ENCODE measurements at regions not wholly inside any gene's neighbourhood (a gene's known extent, or its start where the extent isn't known, plus 50 kb on each side); places are given as distances from the start of the nearest gene placed in this dataset.
"Not testable (repeated sequence)": the region's sequence is repeated elsewhere in the genome, so short reads cannot be mapped to it uniquely, and the experiment has no call there.

GRCh38 chr3:132979606-132980005, 58.6 kb upstream of the TMEM108 start:
- Histone ChIP-seq H3K27ac (no peak overlapping the region), H3K36me3 (no peaks in the 10 kb centered on the region), H3K9me3 (no peaks in the 10 kb centered on the region), H3K27me3 (no peaks in the 10 kb centered on the region), H3K4me1 (no peaks in the 10 kb centered on the region), H3K4me3 (no peak overlapping the region)
- DNase-seq (ENCODE audit: extremely low spot score in 2 of 2) = no peak
- intact Hi-C loops (cut with DNase I) = no loop called here
- TF ChIP-seq POLR2A (IDR thresholded peaks at IDR 0.05) (no peak), POLR2AphosphoS5 (IDR thresholded peaks at IDR 0.05; ENCODE audit: insufficient read depth in 1 of 2, low read depth in 1 of 2) (no peak), CTCF (IDR thresholded peaks at IDR 0.05) (no peak)

- H3K36me3 ChIP-seq; H3K4me3 ChIP-seq; intact Hi-C loops (cut with DNase I); H3K4me1 ChIP-seq; H3K9me3 ChIP-seq; H3K27me3 ChIP-seq; H3K27ac ChIP-seq; DNase-seq (ENCODE audit: extremely low spot score in 2 of 2): not testable (repeated sequence)
These were observed 59.2 kb upstream of the TMEM108 start for GRCh38 chr3:132978946-132979345.

- Histone ChIP-seq H3K9me3 (no peaks in the 10 kb centered on the region), H3K36me3 (no peaks in the 10 kb centered on the region), H3K27ac (no peak overlapping the region), H3K4me1 (no peaks in the 10 kb centered on the region), H3K27me3 (no peaks in the 10 kb centered on the region), H3K4me3 (no peak overlapping the region)
- no peak for DNase-seq (ENCODE audit: extremely low spot score in 2 of 2)
- TF ChIP-seq POLR2AphosphoS5 (IDR thresholded peaks at IDR 0.05; ENCODE audit: insufficient read depth in 1 of 2, low read depth in 1 of 2) (no peak), POLR2A (IDR thresholded peaks at IDR 0.05) (no peak), CTCF (IDR thresholded peaks at IDR 0.05) (no peak)
- intact Hi-C loops (cut with DNase I) = no loop called here
These were observed 59.7 kb upstream of the TMEM108 start for GRCh38 chr3:132978464-132978863.

GRCh38 chr3:132974097-132974496, 64.1 kb upstream of the TMEM108 start:
- H3K36me3 ChIP-seq = no peaks in the 10 kb centered on the region
- DNase-seq (ENCODE audit: extremely low spot score in 2 of 2) = no peak
- no peak overlapping the region for H3K27ac ChIP-seq
- no peak for TF ChIP-seq POLR2AphosphoS5 (IDR thresholded peaks at IDR 0.05; ENCODE audit: insufficient read depth in 1 of 2, low read depth in 1 of 2)
- TF ChIP-seq CTCF (IDR thresholded peaks at IDR 0.05) = no peak
- TF ChIP-seq POLR2A (IDR thresholded peaks at IDR 0.05) = no peak
- no peaks in the 10 kb centered on the region for H3K9me3 ChIP-seq
- intact Hi-C loops (cut with DNase I) = no loop called here
- no peak overlapping the region for H3K4me3 ChIP-seq
- H3K4me1 ChIP-seq = no peaks in the 10 kb centered on the region
- no peaks in the 10 kb centered on the region for H3K27me3 ChIP-seq

GRCh38 chr3:132973441-132973840, 64.8 kb upstream of the TMEM108 start:
- no peak for DNase-seq (ENCODE audit: extremely low spot score in 2 of 2)
- Histone ChIP-seq H3K27me3 (no peaks in the 10 kb centered on the region), H3K4me1 (no peaks in the 10 kb centered on the region), H3K36me3 (no peaks in the 10 kb centered on the region), H3K27ac (no peak overlapping the region), H3K9me3 (no peaks in the 10 kb centered on the region), H3K4me3 (no peak overlapping the region)
- intact Hi-C loops (cut with DNase I) = no loop called here
- TF ChIP-seq POLR2A (IDR thresholded peaks at IDR 0.05) (no peak), CTCF (IDR thresholded peaks at IDR 0.05) (no peak), POLR2AphosphoS5 (IDR thresholded peaks at IDR 0.05; ENCODE audit: insufficient read depth in 1 of 2, low read depth in 1 of 2) (no peak)

- Histone ChIP-seq H3K27ac (no peak overlapping the region), H3K27me3 (no peaks in the 10 kb centered on the region), H3K4me3 (no peak overlapping the region), H3K36me3 (no peaks in the 10 kb centered on the region), H3K9me3 (no peaks in the 10 kb centered on the region), H3K4me1 (no peaks in the 10 kb centered on the region)
- intact Hi-C loops (cut with DNase I) = no loop called here
- no peak for DNase-seq (ENCODE audit: extremely low spot score in 2 of 2)
- TF ChIP-seq CTCF (IDR thresholded peaks at IDR 0.05) (no peak), POLR2AphosphoS5 (IDR thresholded peaks at IDR 0.05; ENCODE audit: insufficient read depth in 1 of 2, low read depth in 1 of 2) (no peak), POLR2A (IDR thresholded peaks at IDR 0.05) (no peak)
These were observed 65.9 kb upstream of the TMEM108 start for GRCh38 chr3:132972333-132972732.
